Testis (tissue), 2 donors: ENCODE measurements at regions not wholly inside any gene's neighbourhood (a gene's known extent, or its start where the extent isn't known, plus 50 kb on each side); places are given as distances from the start of the nearest gene placed in this dataset.

Experiments
- CTCF ChIP-seq, 3 experiments: fragments of 450-650 bp in 2 of 3; fragments of 200-600 bp in 1 of 3; sonication (generic) in 1 of 3; IDR thresholded peaks; one replicate each; pipeline ENCODE4 v1.5.1; 2016 to 2019; ENCODE audit warnings: antibody characterized with exemption in 3 of 3, mild to moderate bottlenecking in 2 of 3, moderate library complexity in 1 of 3
- POLR2A ChIP-seq: fragments of 450-650 bp; IDR thresholded peaks from one replicate; pipeline ENCODE4 v1.6.1; 2017; ENCODE audit warnings: antibody characterized with exemption, mild to moderate bottlenecking, moderate library complexity

- no peak for TF ChIP-seq CTCF (IDR thresholded peaks at IDR 0.05)
- no peak for TF ChIP-seq POLR2A
Measured at GRCh38 chr5:17154211-17154996, 63.0 kb upstream of the BASP1 start.
